GM10248 (cell line): ENCODE measurements at regions not wholly inside any gene's neighbourhood (a gene's known extent, or its start where the extent isn't known, plus 50 kb on each side); places are given as distances from the start of the nearest gene placed in this dataset.

Experiments
- CTCF ChIA-PET: fragments of 300-600 bp; sonication (Branson Sonifier 250); formaldehyde crosslinking; extraction: SDS; loops from one replicate; lab custom pipeline; 2021; ENCODE audit warnings: antibody characterized with exemption; lab: Yijun Ruan, JAX
- POLR2A ChIA-PET: fragments of 350-650 bp; sonication (Branson Sonifier 250); formaldehyde crosslinking; extraction: SDS; loops from one replicate; lab custom pipeline; 2020; ENCODE audit warnings: antibody characterized with exemption; lab: Yijun Ruan, JAX
- DNase-seq: peaks from one replicate; pipeline ENCODE4 v3.0.0; 2012; ENCODE audit errors: extremely low spot score
- CTCF ChIP-seq: IDR thresholded peaks from 2 replicates; pipeline ENCODE4 v1.5.1; 2012; ENCODE audit warnings: mild to moderate bottlenecking, low read depth; ENCODE audit errors: extremely low read depth, missing control alignments, control extremely low read depth

GRCh38 chr9:26264709-26265601 is 586.7 kb upstream of the TUSC1 start:
- no peak for DNase-seq
- TF ChIP-seq CTCF, result no peak
- CTCF ChIA-PET, result no interaction called here
- POLR2A ChIA-PET, result no interaction called here

- TF ChIP-seq CTCF, result no peak
- CTCF ChIA-PET, result no interaction called here
- DNase-seq, result no peak
- POLR2A ChIA-PET, result no interaction called here
These were observed 585.2 kb upstream of the TUSC1 start for GRCh38 chr9:26263478-26263877.

GRCh38 chr9:26262421-26263107 is 584.3 kb upstream of the TUSC1 start:
- ChIA-PET CTCF (interaction anchor here (1.2 kb wide), 1 partner anchor 67 kb away, joined by 4 read pairs; no protein-coding TSS in a partner anchor), POLR2A (no interaction called here)
- DNase-seq, result no peak
- no peak for TF ChIP-seq CTCF

- POLR2A ChIA-PET, result no interaction called here
These were observed 583.5 kb upstream of the TUSC1 start for GRCh38 chr9:26261503-26262330.

GRCh38 chr9:26260238-26260637 is 582.0 kb upstream of the TUSC1 start:
- POLR2A ChIA-PET, result no interaction called here
- CTCF ChIA-PET, result no interaction called here
- TF ChIP-seq CTCF, result no peak
- DNase-seq, result no peak

More at GRCh38 chr9:26261503-26262330, 583.5 kb upstream of the TUSC1 start:
- CTCF ChIA-PET, result interaction anchor here (1.2 kb wide), 1 partner anchor 66 kb away, joined by 4 read pairs; no protein-coding TSS in a partner anchor
- TF ChIP-seq CTCF, result no peak
- DNase-seq, result no peak

- no peak for DNase-seq
- TF ChIP-seq CTCF, result no peak
- ChIA-PET POLR2A (no interaction called here), CTCF (no interaction called here)
These were observed 569.6 kb upstream of the TUSC1 start for GRCh38 chr9:26247861-26248260.
